Endothelial cell of umbilical vein (primary cell): ENCODE measurements at regions not wholly inside any gene's neighbourhood (a gene's known extent, or its start where the extent isn't known, plus 50 kb on each side); places are given as distances from the start of the nearest gene placed in this dataset.

ENCODE experiments used
- BruUV-seq: library from RNA; stranded (reverse); fragments of 400-500 nt; replicated peaks from 2 replicates; lab custom pipeline; 2021; lab: Mats Ljungman, UMichigan
- CTCF ChIA-PET: fragments of 300-600, 350-600 bp; sonication (Branson Sonifier 250); formaldehyde crosslinking; loops from one replicate; lab custom pipeline; 2021; ENCODE audit warnings: antibody characterized with exemption, inconsistent platforms; lab: Charles Lee
- POLR2A ChIA-PET: fragments of 300-600, 350-600 bp; sonication (Branson Sonifier 250); formaldehyde crosslinking; loops from one replicate; lab custom pipeline; 2021; ENCODE audit warnings: antibody characterized with exemption, inconsistent platforms; lab: Charles Lee
- DNase-seq: peaks from one replicate; pipeline ENCODE4 v3.0.0-alpha.2; 2011; ENCODE audit warnings: low read depth, low spot score
- FAIRE-seq: peaks from 2 replicates; lab custom pipeline; 2011; peaks lifted over from hg19 to GRCh38; lab: Jason Lieb, UNC
- H2AFZ ChIP-seq: 2 replicates; pipeline ENCODE4 v1.6.0; 2012; ENCODE audit warnings: low read depth, low read length, control low read depth, inconsistent platforms
- H3K27ac ChIP-seq: 2 replicates; pipeline ENCODE4 v1.5.1; 2011; ENCODE audit warnings: low read depth, mild to moderate bottlenecking, control low read depth, low read length, moderate library complexity; ENCODE audit not compliant: insufficient read depth
- H3K27me3 ChIP-seq, 2 experiments: 2 replicates each; pipeline versions ENCODE4 v1.6.0 to v1.6.1; 2011; ENCODE audit warnings: low read length in 2 of 2, mixed read lengths in 1 of 2; ENCODE audit not compliant: control insufficient read depth in 2 of 2, insufficient read depth in 2 of 2
- H3K36me3 ChIP-seq, 2 experiments: 2 replicates in 1 of 2; 3 replicates in 1 of 2; pipeline ENCODE4 v1.5.1; 2011; ENCODE audit warnings: low read length in 2 of 2, mild to moderate bottlenecking in 1 of 2, moderate library complexity in 1 of 2; ENCODE audit not compliant: control insufficient read depth in 2 of 2, insufficient read depth in 2 of 2; ENCODE audit errors: extremely low read depth in 1 of 2
- H3K4me1 ChIP-seq: 3 replicates; pipeline ENCODE4 v1.5.1; 2011; ENCODE audit warnings: mild to moderate bottlenecking, low read length; ENCODE audit not compliant: control insufficient read depth, insufficient read depth; ENCODE audit errors: extremely low read depth
- H3K4me2 ChIP-seq: 2 replicates; pipeline ENCODE4 v1.6.1; 2011; ENCODE audit warnings: low read length, control low read depth, mixed read lengths; ENCODE audit not compliant: insufficient read depth
- H3K4me3 ChIP-seq, 3 experiments: fragments of 200-600 bp in 1 of 3; sonication (generic), shearing (Covaris generic) in 1 of 3; replicated peaks in 1 of 3; 2 replicates each; pipeline ENCODE4 v1.5.1; 2011 to 2016; ENCODE audit warnings: control low read depth in 3 of 3, low read length in 3 of 3, mild to moderate bottlenecking in 2 of 3, inconsistent platforms in 1 of 3, low read depth in 1 of 3, moderate library complexity in 1 of 3; ENCODE audit not compliant: insufficient read depth in 1 of 3
- H3K79me2 ChIP-seq: 2 replicates; pipeline ENCODE4 v1.6.0; 2012; ENCODE audit warnings: low read length, inconsistent platforms; ENCODE audit not compliant: control insufficient read depth, insufficient read depth
- H3K9ac ChIP-seq: replicated peaks from 2 replicates; pipeline ENCODE3; 2011; ENCODE audit warnings: low read length, control low read depth; ENCODE audit not compliant: insufficient read depth; ENCODE audit errors: extremely low read depth
- H3K9me1 ChIP-seq: replicated peaks from 3 replicates; pipeline ENCODE4 v1.6.0; 2011; ENCODE audit warnings: mild to moderate bottlenecking, low read length; ENCODE audit not compliant: control insufficient read depth, insufficient read depth; ENCODE audit errors: extremely low read depth
- H3K9me3 ChIP-seq: replicated peaks from 2 replicates; pipeline ENCODE4 v1.5.1; 2012; ENCODE audit warnings: low read length, inconsistent platforms; ENCODE audit not compliant: control insufficient read depth, insufficient read depth
- H4K20me1 ChIP-seq: replicated peaks from 2 replicates; pipeline ENCODE3; 2011; ENCODE audit warnings: mild to moderate bottlenecking, low read length; ENCODE audit not compliant: control insufficient read depth, insufficient read depth; ENCODE audit errors: extremely low read depth
- EZH2 ChIP-seq: IDR thresholded peaks from 2 replicates; pipeline ENCODE4 v1.6.1; 2012; ENCODE audit warnings: borderline replicate concordance, low read depth, mild to moderate bottlenecking, moderate library complexity, low read length, inconsistent platforms; ENCODE audit not compliant: severe bottlenecking
- FOS ChIP-seq: IDR thresholded peaks from 2 replicates; pipeline ENCODE4 v1.6.1; 2011; ENCODE audit warnings: mild to moderate bottlenecking, low read length, moderate library complexity, borderline replicate concordance; ENCODE audit not compliant: insufficient read depth
- GATA2 ChIP-seq: IDR thresholded peaks from 2 replicates; pipeline ENCODE4 v1.7.0; 2011; ENCODE audit warnings: low read depth, mild to moderate bottlenecking, moderate library complexity, mixed read lengths, low read length; ENCODE audit not compliant: insufficient read length, insufficient read depth
- JUN ChIP-seq: IDR thresholded peaks from 2 replicates; pipeline ENCODE4 v1.6.1; 2011; ENCODE audit warnings: borderline replicate concordance, low read depth; ENCODE audit not compliant: insufficient read length, insufficient read depth
- MYC ChIP-seq: IDR thresholded peaks from one replicate; pipeline ENCODE4 v1.6.1; 2011; ENCODE audit warnings: mild to moderate bottlenecking, low read depth, low read length
- POLR2A ChIP-seq: IDR thresholded peaks from 2 replicates; pipeline ENCODE4 v1.6.1; 2012; ENCODE audit warnings: low read depth, mild to moderate bottlenecking, control low read depth, low read length
- POLR2AphosphoS5 ChIP-seq: IDR thresholded peaks from 2 replicates; pipeline ENCODE4 v1.6.1; 2012; ENCODE audit warnings: low read depth, mild to moderate bottlenecking, control low read depth, low read length, moderate library complexity; ENCODE audit not compliant: insufficient read depth
- dilution Hi-C: fragments of 300-500 bp; cut with MboI; formaldehyde crosslinking; loops from one replicate; pipeline ENCODE4 v1.15.0; 2019; ENCODE audit warnings: low sequenced_read_pairs; ENCODE audit not compliant: extremely low pct_ligation_motif_present
- intact Hi-C: fragments of 100-400 bp; cut with micrococcal nuclease; formaldehyde crosslinking; loops from one replicate; pipeline ENCODE4 v1.10.0; 2022
- TF ChIP-seq, protein P1 (sequence below): IDR thresholded peaks from 2 replicates; pipeline ENCODE4 v1.6.1; 2011; ENCODE audit not compliant: insufficient read depth, insufficient read length
- TF ChIP-seq, protein P2 (sequence below), 2 donors: IDR thresholded peaks; 1 replicate in 1 of 2; 2 replicates in 1 of 2; pipeline ENCODE4 v1.5.1; 2011; ENCODE audit warnings: low read length in 2 of 2, mild to moderate bottlenecking in 2 of 2, moderate library complexity in 2 of 2, control low read depth in 1 of 2, inconsistent platforms in 1 of 2, low read depth in 1 of 2; ENCODE audit not compliant: insufficient read depth in 1 of 2; ENCODE audit errors: extremely low read depth in 1 of 2

DNA sequence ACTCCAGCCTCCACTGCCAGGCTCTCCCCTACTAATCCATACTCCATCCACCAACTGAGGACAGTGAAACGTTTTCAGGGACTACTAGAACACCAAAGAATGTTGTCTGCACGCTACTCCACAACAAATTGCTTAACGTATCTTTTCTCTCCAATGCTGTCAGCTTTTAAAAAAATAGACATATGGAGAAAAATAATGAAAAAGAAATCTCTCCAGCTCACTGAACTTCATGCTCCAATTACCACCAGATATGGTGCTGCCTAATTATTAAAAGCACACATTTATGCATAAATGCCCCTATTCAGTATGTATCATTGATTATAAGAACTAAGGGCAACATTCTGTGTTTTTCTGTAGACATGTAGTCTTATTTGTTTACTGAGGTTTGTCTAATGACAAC lies 672.2 kb upstream of the ANO3 start:
- dilution Hi-C loops = no loop called here
- no peak for DNase-seq
- H3K4me3 ChIP-seq = no peak overlapping the region
- no peak for FAIRE-seq
- H3K9me1 ChIP-seq = no peaks in the 10 kb centered on the region
- H3K79me2 ChIP-seq = no peaks in the 10 kb centered on the region
- no peaks in the 10 kb centered on the region for H3K27me3 ChIP-seq
- H3K4me2 ChIP-seq = no peak overlapping the region
- H4K20me1 ChIP-seq = no peaks in the 10 kb centered on the region
- no TSS peak for BruUV-seq
- no peak for TF ChIP-seq JUN
- no peak for TF ChIP-seq MYC
- no peak for TF ChIP-seq GATA2
- TF ChIP-seq, protein P1, sequence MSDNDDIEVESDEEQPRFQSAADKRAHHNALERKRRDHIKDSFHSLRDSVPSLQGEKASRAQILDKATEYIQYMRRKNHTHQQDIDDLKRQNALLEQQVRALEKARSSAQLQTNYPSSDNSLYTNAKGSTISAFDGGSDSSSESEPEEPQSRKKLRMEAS = no peak
- TF ChIP-seq POLR2AphosphoS5 = no peak
- TF ChIP-seq, protein P2, sequence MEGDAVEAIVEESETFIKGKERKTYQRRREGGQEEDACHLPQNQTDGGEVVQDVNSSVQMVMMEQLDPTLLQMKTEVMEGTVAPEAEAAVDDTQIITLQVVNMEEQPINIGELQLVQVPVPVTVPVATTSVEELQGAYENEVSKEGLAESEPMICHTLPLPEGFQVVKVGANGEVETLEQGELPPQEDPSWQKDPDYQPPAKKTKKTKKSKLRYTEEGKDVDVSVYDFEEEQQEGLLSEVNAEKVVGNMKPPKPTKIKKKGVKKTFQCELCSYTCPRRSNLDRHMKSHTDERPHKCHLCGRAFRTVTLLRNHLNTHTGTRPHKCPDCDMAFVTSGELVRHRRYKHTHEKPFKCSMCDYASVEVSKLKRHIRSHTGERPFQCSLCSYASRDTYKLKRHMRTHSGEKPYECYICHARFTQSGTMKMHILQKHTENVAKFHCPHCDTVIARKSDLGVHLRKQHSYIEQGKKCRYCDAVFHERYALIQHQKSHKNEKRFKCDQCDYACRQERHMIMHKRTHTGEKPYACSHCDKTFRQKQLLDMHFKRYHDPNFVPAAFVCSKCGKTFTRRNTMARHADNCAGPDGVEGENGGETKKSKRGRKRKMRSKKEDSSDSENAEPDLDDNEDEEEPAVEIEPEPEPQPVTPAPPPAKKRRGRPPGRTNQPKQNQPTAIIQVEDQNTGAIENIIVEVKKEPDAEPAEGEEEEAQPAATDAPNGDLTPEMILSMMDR (IDR thresholded peaks at IDR 0.05; ENCODE audit: extremely low read depth in 1 of 2, insufficient read depth in 1 of 2, low read depth in 1 of 2, low read length in 2 of 2) = no peak
- H3K4me1 ChIP-seq = no peaks in the 10 kb centered on the region
- no peak overlapping the region for H3K9ac ChIP-seq
- POLR2A ChIA-PET = no interaction called here
- no peaks in the 10 kb centered on the region for H3K9me3 ChIP-seq
- intact Hi-C loops = no loop called here
- CTCF ChIA-PET = no interaction called here
- H3K27ac ChIP-seq = no peak overlapping the region
- H2AFZ ChIP-seq = no peak overlapping the region
- no peaks in the 10 kb centered on the region for H3K36me3 ChIP-seq

DNA sequence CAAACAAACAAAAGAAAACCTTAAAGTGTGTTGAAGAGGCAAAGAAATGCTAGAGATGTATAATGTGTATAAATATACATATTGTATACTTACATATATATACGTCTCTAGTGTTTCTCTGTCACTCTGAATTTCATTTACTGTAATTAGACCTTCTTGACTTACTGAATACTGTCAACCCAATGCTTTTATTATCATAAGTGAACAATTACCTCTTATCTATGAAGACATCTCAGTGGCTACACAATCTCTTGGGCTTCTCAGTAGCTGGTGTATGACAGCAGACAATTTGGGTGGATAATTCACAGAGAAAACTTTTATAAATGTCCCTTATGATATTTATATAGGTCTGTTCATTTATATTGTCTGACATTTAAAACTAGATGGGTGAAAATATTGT lies 664.1 kb upstream of the ANO3 start:
- Histone ChIP-seq H3K9me1 (no peaks in the 10 kb centered on the region), H3K27ac (no peak overlapping the region), H4K20me1 (no peaks in the 10 kb centered on the region), H3K4me1 (no peaks in the 10 kb centered on the region), H3K4me2 (no peak overlapping the region), H3K9ac (no peak overlapping the region), H3K9me3 (no peaks in the 10 kb centered on the region), H3K79me2 (no peaks in the 10 kb centered on the region), H3K36me3 (no peaks in the 10 kb centered on the region), H3K4me3 (no peak overlapping the region), H3K27me3 (no peaks in the 10 kb centered on the region), H2AFZ (no peak overlapping the region)
- no TSS peak for BruUV-seq
- ChIA-PET POLR2A (no interaction called here), CTCF (no interaction called here)
- FAIRE-seq = no peak
- intact Hi-C loops = no loop called here
- TF ChIP-seq, protein P1 = no peak
- TF ChIP-seq FOS = no peak
- no peak for TF ChIP-seq EZH2
- no peak for TF ChIP-seq POLR2AphosphoS5
- no peak for TF ChIP-seq MYC
- no peak for TF ChIP-seq GATA2
- TF ChIP-seq, protein P2 (IDR thresholded peaks at IDR 0.05; ENCODE audit: extremely low read depth in 1 of 2, insufficient read depth in 1 of 2, low read depth in 1 of 2, low read length in 2 of 2) = no peak
- no peak for TF ChIP-seq POLR2A
- TF ChIP-seq JUN = no peak
- dilution Hi-C loops = no loop called here
- no peak for DNase-seq
